K562 (cell line): ENCODE measurements at regions not wholly inside any gene's neighbourhood (a gene's known extent, or its start where the extent isn't known, plus 50 kb on each side); places are given as distances from the start of the nearest gene placed in this dataset.

Source experiments
- ATAC-seq: fragments of 200-7000 bp; cut with Tn5 transposase; 3 replicates; pipeline ENCODE4 v1.9.1; 2020; ENCODE audit warnings: moderate library complexity
- BruUV-seq: library from RNA; stranded (reverse); fragments of 400-500 nt; replicated peaks from 2 replicates; lab custom pipeline; 2021; lab: Mats Ljungman, UMichigan
- CTCF ChIA-PET: fragments of 300-600 bp; formaldehyde crosslinking; extraction: SDS; loops from one replicate; lab custom pipeline; 2021; ENCODE audit warnings: low intra/inter-chr PET ratio; lab: Yijun Ruan, JAX
- POLR2A ChIA-PET: fragments of 300-600, 350-650 bp; sonication (Branson Sonifier 250); formaldehyde crosslinking; extraction: SDS; loops from one replicate; lab custom pipeline; 2021; ENCODE audit warnings: antibody characterized with exemption, inconsistent platforms; lab: Yijun Ruan, JAX
- DNase-seq, 4 experiments: peaks; one replicate each; pipeline versions ENCODE4 v3.0.0 to v3.0.0-alpha.2; 2011 to 2018; ENCODE audit warnings: low spot score in 3 of 4, mixed read lengths in 3 of 4; ENCODE audit errors: extremely low read depth in 1 of 4
- FAIRE-seq: peaks from 2 replicates; lab custom pipeline; 2011; peaks lifted over from hg19 to GRCh38; lab: Jason Lieb, UNC
- H2AFZ ChIP-seq: 2 replicates; pipeline ENCODE4 v1.6.0; 2011; ENCODE audit warnings: low read depth, low read length, control low read depth, inconsistent platforms
- H3K27ac ChIP-seq: fragments of 200-600 bp; 3 replicates; pipeline ENCODE4 v1.8.0; 2011; ENCODE audit warnings: low read depth, mild to moderate bottlenecking, control low read depth, inconsistent platforms, low read length, moderate library complexity, mixed read lengths; ENCODE audit errors: extremely low read depth
- H3K27me3 ChIP-seq, 2 experiments: fragments of 300-600 bp in 1 of 2; 2 replicates in 1 of 2; 3 replicates in 1 of 2; pipeline versions ENCODE4 v1.6.0 to v1.8.0; 2011; ENCODE audit warnings: inconsistent platforms in 2 of 2, low read length in 2 of 2, mild to moderate bottlenecking in 1 of 2, mixed read lengths in 1 of 2, moderate library complexity in 1 of 2; ENCODE audit not compliant: control insufficient read depth in 2 of 2, insufficient read depth in 2 of 2
- H3K36me3 ChIP-seq: fragments of 300-600 bp; 3 replicates; pipeline ENCODE4 v1.8.0; 2011; ENCODE audit warnings: mild to moderate bottlenecking, low read length, inconsistent platforms; ENCODE audit not compliant: control insufficient read depth, insufficient read depth
- H3K4me1 ChIP-seq, 2 experiments: fragments of 200-600 bp in 1 of 2; replicated peaks in 1 of 2; 2 replicates in 1 of 2; 3 replicates in 1 of 2; pipeline versions ENCODE4 v1.5.1 to v1.8.0; 2011; ENCODE audit warnings: inconsistent platforms in 2 of 2, low read length in 2 of 2, mild to moderate bottlenecking in 1 of 2, mixed read lengths in 1 of 2, moderate library complexity in 1 of 2; ENCODE audit not compliant: control insufficient read depth in 2 of 2, insufficient read depth in 2 of 2
- H3K4me2 ChIP-seq: 2 replicates; pipeline ENCODE4 v1.6.1; 2011; ENCODE audit warnings: low read length, control low read depth, inconsistent platforms, mixed read lengths; ENCODE audit not compliant: insufficient read depth
- H3K4me3 ChIP-seq: fragments of 200-600 bp; sonication (generic), shearing (Covaris generic); 2 replicates; pipeline ENCODE4 v1.5.1; 2016; ENCODE audit warnings: control low read depth, inconsistent platforms
- H3K79me2 ChIP-seq: fragments of 200-600 bp; 3 replicates; pipeline ENCODE4 v1.8.0; 2011; ENCODE audit warnings: low read length, inconsistent platforms; ENCODE audit not compliant: control insufficient read depth, insufficient read depth
- H3K9ac ChIP-seq, 2 experiments: 2 replicates each; pipeline versions ENCODE4 v1.6.0 to v1.6.1; 2011; ENCODE audit warnings: low read depth in 2 of 2, low read length in 2 of 2, control low read depth in 1 of 2, inconsistent platforms in 1 of 2, mild to moderate bottlenecking in 1 of 2, mixed read lengths in 1 of 2; ENCODE audit not compliant: insufficient read depth in 1 of 2
- H3K9me1 ChIP-seq: one replicate; pipeline ENCODE4 v1.6.0; 2011; ENCODE audit warnings: inconsistent platforms, mild to moderate bottlenecking, low read length, moderate library complexity; ENCODE audit not compliant: control insufficient read depth, insufficient read depth
- H3K9me3 ChIP-seq: replicated peaks from 2 replicates; pipeline ENCODE4 v1.5.1; 2011; ENCODE audit warnings: low read depth, low read length, inconsistent platforms; ENCODE audit not compliant: control insufficient read depth, insufficient read depth
- H4K20me1 ChIP-seq: replicated peaks from 2 replicates; pipeline ENCODE4 v1.6.1; 2011; ENCODE audit warnings: low read length, inconsistent platforms, mixed read lengths; ENCODE audit not compliant: control insufficient read depth, insufficient read depth
- CAMTA2 ChIP-seq: fragments of 250-450 bp; sonication (Bioruptor Pico); conservative IDR thresholded peaks from 2 replicates; pipeline ENCODE4 v1.5.1; 2022
- CXXC5 ChIP-seq: fragments of 250-450 bp; sonication (Bioruptor Pico); IDR thresholded peaks from 2 replicates; pipeline ENCODE4 v1.8.0; 2022; ENCODE audit warnings: inconsistent platforms, mild to moderate bottlenecking, moderate library complexity
- EGR1 ChIP-seq: fragments of 450-650 bp; conservative IDR thresholded peaks from 2 replicates; pipeline ENCODE4 v1.6.1; 2017; ENCODE audit warnings: mild to moderate bottlenecking
- KLF10 ChIP-seq: fragments of 250-450 bp; sonication (Bioruptor Pico); IDR thresholded peaks from 2 replicates; pipeline ENCODE4 v1.6.1; 2021; ENCODE audit warnings: matching md5 sums
- PHTF2 ChIP-seq: fragments of 250-450 bp; sonication (Bioruptor Pico); IDR thresholded peaks from 2 replicates; pipeline ENCODE4 v1.5.0; 2021; ENCODE audit warnings: mild to moderate bottlenecking
- SMARCB1 ChIP-seq: IDR thresholded peaks from 2 replicates; pipeline ENCODE4 v1.6.1; 2011; ENCODE audit warnings: improper control_type of control experiment, low read depth; ENCODE audit not compliant: insufficient read length
- TEAD4 ChIP-seq, 2 experiments: sonication (generic) in 1 of 2; formaldehyde crosslinking in 1 of 2; IDR thresholded peaks; 2 replicates each; pipeline versions ENCODE4 v1.6.1 to v1.8.0; 2012 to 2022; ENCODE audit warnings: borderline replicate concordance in 1 of 2, inconsistent platforms in 1 of 2, low read length in 1 of 2, mild to moderate bottlenecking in 1 of 2, missing genetic modification reagents in 1 of 2
- WGBS: fragments of 100-300 bp; shearing (Covaris generic); methylation state at CpG from one replicate; pipeline ENCODE4 v1.1.6; 2016; ENCODE audit warnings: low coverage, mixed read lengths; ENCODE audit not compliant: insufficient coverage; ENCODE audit errors: missing lambda C conversion rate; 5-methylcytosine and 5-hydroxymethylcytosine counted together
- in situ Hi-C: fragments of 300-500 bp; cut with MboI; formaldehyde crosslinking; loops from 4 replicates; pipeline ENCODE4 v1.15.0; 2018; ENCODE audit warnings: inconsistent platforms, mixed read lengths
- intact Hi-C: fragments of 100-400 bp; cut with micrococcal nuclease; formaldehyde crosslinking; loops from 2 replicates; pipeline ENCODE4 v1.14.2; 2022
- TF ChIP-seq, protein P1 (sequence below): fragments of 200-800 bp; sonication (Bioruptor generic); IDR thresholded peaks from 2 replicates; pipeline ENCODE4 v1.6.1; 2017; ENCODE audit warnings: missing genetic modification characterization, missing compliant biosample characterization

- CTCF ChIA-PET: no interaction called here
- BruUV-seq: no TSS peak
Measured at GRCh38 chr4:187236209-187236890, 512.7 kb upstream of the FAT1 start.

GRCh38 chr4:187238646-187239045, 515.0 kb upstream of the FAT1 start:
- no peaks in the 10 kb centered on the region for H3K79me2 ChIP-seq
- no TSS peak for BruUV-seq
- no peak overlapping the region for H3K4me2 ChIP-seq
- no peak overlapping the region for H3K27ac ChIP-seq
- DNase-seq (no peak), ATAC-seq (no peak), FAIRE-seq (no peak)
- TF ChIP-seq EGR1: no peak
- TF ChIP-seq CXXC5 (CRISPR knock-in tag): no peak
- TF ChIP-seq, protein P1, sequence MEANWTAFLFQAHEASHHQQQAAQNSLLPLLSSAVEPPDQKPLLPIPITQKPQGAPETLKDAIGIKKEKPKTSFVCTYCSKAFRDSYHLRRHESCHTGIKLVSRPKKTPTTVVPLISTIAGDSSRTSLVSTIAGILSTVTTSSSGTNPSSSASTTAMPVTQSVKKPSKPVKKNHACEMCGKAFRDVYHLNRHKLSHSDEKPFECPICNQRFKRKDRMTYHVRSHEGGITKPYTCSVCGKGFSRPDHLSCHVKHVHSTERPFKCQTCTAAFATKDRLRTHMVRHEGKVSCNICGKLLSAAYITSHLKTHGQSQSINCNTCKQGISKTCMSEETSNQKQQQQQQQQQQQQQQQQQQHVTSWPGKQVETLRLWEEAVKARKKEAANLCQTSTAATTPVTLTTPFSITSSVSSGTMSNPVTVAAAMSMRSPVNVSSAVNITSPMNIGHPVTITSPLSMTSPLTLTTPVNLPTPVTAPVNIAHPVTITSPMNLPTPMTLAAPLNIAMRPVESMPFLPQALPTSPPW (CRISPR knock-in tag): no peak
- no peak for TF ChIP-seq PHTF2 (CRISPR knock-in tag)
- TF ChIP-seq TEAD4 (IDR thresholded peaks at IDR 0.05; ENCODE audit: low read length): no peak
- TF ChIP-seq TEAD4 (CRISPR knock-in tag; IDR thresholded peaks at IDR 0.05; ENCODE audit: borderline replicate concordance): no peak
- H3K9ac ChIP-seq: no peak overlapping the region
- H3K36me3 ChIP-seq: no peaks in the 10 kb centered on the region
- H3K4me1 ChIP-seq: no peaks in the 10 kb centered on the region
- H3K9me3 ChIP-seq: no peaks in the 10 kb centered on the region
- ChIA-PET POLR2A (no interaction called here), CTCF (no interaction called here)
- no peaks in the 10 kb centered on the region for H4K20me1 ChIP-seq
- in situ Hi-C loops: no loop called here
- intact Hi-C loops: no loop called here
- no peak overlapping the region for H2AFZ ChIP-seq
- H3K4me3 ChIP-seq: no peak overlapping the region
- no peaks in the 10 kb centered on the region for H3K9me1 ChIP-seq
- no peaks in the 10 kb centered on the region for H3K27me3 ChIP-seq

More at GRCh38 chr4:187236209-187236890, 512.7 kb upstream of the FAT1 start:
- no peak for FAIRE-seq
- POLR2A ChIA-PET: no interaction called here
- Histone ChIP-seq H4K20me1 (no peaks in the 10 kb centered on the region), H3K4me1 (no peaks in the 10 kb centered on the region), H3K9me3 (no peaks in the 10 kb centered on the region)
- ATAC-seq: no peak
- TF ChIP-seq KLF10 (no peak), CAMTA2 (CRISPR knock-in tag) (no peak), SMARCB1 (no peak)
- TF ChIP-seq, all 486 proteins: peak for 0
- Histone ChIP-seq H3K9ac (no peak overlapping the region), H3K79me2 (no peaks in the 10 kb centered on the region), H3K4me2 (no peak overlapping the region), H3K27ac (no peak overlapping the region), H2AFZ (no peak overlapping the region), H3K4me3 (no peak overlapping the region), H3K36me3 (no peaks in the 10 kb centered on the region), H3K27me3 (no peaks in the 10 kb centered on the region), H3K9me1 (no peaks in the 10 kb centered on the region)
- DNase-seq: no peak
- 0% methylated on average over 4 of the region's 4 CpGs for WGBS
- in situ Hi-C loops: no loop called here
- intact Hi-C loops: no loop called here
